SK-N-MC (cell line): ENCODE measurements at regions not wholly inside any gene's neighbourhood (a gene's known extent, or its start where the extent isn't known, plus 50 kb on each side); places are given as distances from the start of the nearest gene placed in this dataset.

Source experiments
- EZH2 ChIP-seq: fragments of 200-600 bp; sonication (generic); IDR thresholded peaks from one replicate; pipeline ENCODE4 v1.6.1; 2017; ENCODE audit warnings: antibody characterized with exemption
- POLR2AphosphoS5 ChIP-seq: IDR thresholded peaks from 2 replicates; pipeline ENCODE4 v1.6.1; 2012; ENCODE audit warnings: mild to moderate bottlenecking, low read depth, low read length, borderline replicate concordance

GRCh38 chr4:187451776-187452175 lies 543.8 kb upstream of the ZFP42 start:
- TF ChIP-seq EZH2 (no peak), POLR2AphosphoS5 (no peak)
